ENCODE measurements at regions not wholly inside any gene's neighbourhood (a gene's known extent, or its start where the extent isn't known, plus 50 kb on each side); places are given as distances from the start of the nearest gene placed in this dataset.

DNA sequence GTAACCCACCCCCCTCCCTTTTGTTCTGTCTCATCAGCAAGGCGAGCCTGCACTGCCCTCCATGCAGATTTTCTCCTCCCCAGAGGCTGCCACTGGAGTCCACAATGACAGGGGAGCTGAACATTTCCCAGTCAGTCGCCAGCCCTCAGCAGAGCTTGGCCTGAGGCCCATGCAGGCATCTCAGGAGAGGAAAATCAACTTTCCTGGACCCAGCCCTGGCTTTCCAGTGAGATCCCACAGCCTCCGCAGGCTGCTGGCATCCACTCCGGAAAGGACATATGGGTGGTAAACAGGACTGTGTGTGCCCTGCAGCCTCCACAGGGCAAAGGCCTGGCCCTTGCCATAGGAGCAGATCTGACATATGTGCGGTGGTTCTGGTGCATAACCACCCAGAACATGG is 253.8 kb downstream of the TNS1 start:
- no peak for DNase-seq (ENCODE audit: low read depth)

DNA sequence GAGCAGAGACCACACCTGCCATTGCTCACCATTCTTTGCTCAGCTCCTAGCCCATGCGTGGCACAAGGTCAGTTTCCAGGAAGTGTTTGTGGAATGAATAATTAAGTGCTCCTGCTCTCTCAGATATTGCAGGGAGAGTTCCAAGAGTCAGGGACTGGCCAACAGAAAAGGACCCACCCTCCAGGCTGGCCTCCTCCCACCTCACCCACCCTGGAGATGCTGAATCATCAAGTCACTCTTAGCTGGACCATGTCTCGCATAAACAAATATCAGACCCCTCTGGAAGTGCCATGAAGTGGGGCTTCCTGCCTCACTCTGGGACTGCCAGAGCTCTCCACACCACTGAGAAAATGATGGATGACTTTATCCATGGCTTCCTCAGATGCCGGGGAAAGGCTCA is 256.0 kb downstream of the TNS1 start:
- peak; percentile 5 for DNase-seq (ENCODE audit: low read depth)

DNA sequence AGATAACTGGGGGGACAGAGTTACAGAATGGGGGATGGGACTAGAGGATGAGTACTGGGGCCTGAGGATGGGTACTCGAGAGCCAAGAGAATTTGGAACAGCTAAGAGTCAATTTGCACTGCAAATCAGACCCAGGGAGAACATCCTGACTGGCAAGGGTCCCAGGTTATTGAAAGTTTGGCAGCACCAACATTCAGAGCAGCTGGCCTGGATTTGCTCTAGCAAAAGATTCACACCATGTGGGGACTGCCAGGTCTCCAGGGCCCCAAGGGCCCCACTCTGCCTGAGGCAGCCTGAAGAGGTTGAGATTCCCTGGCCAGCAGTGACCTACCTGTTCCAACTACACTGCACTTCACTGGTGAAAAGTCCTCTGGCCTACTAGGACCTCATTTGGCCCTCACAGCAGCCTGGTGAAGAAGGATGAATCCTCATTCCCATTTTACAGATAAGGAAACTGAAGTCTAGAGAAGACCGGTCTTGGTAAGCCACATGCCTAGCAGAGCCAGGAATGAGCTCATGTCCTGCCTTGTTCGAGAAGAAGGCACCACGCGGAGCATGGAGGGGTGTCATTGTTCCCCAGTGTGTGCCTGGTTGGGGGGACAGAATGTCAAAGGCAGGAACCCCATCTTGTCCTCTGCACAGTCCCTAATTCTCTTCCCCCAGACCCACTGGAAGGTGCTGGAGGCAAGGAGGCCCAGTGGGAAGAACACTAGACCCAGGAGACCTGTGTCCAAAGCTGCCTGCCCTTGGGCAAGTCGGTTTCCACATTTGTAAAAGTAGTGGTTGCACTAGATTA is 258.6 kb downstream of the TNS1 start:
- DNase-seq (ENCODE audit: low read depth): no peak

DNA sequence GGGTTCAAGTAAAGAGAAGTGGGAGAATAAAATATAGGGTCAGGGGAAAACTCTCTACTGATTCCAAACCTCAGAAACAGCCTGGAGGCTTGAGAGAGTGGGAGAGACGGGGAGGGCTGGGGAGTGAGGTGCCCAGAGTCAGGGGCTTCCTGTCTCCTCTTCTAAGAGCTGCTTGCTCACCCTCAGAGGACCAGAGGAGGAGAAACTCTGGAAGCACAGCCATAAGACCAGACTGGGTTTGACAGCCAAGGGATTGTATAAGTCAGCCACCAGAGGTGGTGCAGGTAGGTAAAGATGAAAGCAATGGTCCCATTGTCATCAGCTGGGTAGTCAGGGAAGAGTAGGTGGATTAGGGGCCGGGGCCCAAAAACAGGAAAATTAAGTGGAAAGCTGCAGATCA is 259.4 kb downstream of the TNS1 start:
- no peak for DNase-seq (ENCODE audit: low read depth)

DNA sequence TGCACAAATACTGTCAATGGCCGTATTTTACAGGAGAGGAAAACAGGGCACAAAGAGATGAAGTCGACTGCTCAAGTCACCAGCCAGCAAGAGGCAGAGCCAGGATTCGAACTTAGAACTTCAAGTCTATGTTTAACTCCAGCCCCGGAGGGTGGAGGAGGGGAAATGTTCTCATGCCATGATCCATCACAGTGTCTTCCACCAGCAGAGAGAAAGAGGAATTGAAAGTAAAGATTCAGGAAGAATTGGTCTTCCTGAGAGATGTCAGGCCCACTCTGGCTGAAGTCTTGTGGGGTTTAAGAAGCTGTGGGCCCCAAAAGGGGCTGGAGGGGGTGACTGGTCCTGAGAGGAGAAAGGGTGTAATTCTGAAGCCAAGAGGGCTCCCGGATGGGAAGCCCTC is 260.0 kb downstream of the TNS1 start:
- DNase-seq (ENCODE audit: low read depth): no peak

DNA sequence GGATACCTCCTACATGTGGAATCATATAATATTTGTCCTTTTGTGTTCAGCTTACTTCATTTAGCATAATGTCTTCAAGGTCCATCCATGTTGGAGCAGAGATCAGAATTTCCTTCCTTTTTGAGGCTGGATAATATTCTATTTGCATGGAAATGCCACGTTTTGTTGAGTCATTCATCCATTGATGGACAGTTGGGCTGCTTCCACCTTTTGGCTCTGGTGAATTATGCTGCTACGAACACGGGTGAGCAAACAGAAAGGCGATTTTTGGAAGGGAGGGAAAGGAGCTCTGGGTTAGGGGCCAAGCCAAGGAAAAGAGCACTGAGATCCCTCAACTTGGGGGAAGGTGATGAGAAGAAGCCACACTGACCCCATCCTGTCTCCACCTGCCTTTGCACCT is 260.5 kb downstream of the TNS1 start:
- no peak for DNase-seq (ENCODE audit: low read depth)

DNA sequence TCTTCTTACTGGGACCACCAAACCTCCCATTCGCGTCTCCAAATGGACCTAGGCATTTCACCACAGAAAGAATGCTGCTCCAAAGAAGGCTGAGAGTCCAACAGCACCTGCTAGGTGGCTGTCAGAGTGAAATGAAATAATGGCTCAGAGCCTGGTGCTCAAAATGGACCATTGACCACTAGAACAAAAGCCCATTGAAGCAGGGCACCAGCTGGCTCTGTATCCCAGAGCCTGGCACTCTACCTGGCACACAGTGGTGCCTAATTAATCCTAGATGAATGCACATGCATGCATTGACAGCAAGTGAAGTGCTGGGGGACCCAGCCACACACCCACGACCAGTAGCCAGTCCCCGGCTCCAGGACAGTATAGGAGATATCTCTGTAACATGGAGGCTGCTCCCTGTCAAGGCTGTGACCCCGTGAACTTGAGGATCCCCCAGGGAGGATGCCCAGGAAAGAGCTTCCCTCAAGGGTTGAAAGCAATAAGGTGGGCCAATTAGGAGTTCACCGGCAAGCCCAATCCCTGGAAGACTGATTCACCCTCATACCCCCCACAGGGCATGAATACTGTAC is 261.3 kb downstream of the TNS1 start:
- no peak for DNase-seq (ENCODE audit: low read depth)

DNA sequence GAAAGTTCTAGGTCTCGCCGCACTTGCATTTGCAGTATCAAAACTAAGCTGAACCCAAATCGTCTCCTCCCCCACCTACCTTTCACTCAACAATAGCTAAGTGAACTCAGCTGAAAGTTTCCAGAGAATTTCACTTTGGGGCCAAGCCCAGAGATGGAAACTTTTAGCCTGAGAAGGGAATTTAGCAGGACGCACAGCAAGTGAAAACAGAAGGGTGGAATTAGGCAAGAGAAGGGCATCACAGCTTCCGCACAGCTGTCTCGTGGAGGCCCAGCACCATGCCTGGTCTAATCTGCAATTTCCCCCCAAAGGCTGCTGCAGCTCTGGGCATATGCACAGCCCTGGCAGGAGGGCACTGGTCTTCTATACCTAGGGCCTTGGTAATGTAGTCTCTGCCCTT is 262.0 kb downstream of the TNS1 start:
- DNase-seq (ENCODE audit: low read depth): no peak

DNA sequence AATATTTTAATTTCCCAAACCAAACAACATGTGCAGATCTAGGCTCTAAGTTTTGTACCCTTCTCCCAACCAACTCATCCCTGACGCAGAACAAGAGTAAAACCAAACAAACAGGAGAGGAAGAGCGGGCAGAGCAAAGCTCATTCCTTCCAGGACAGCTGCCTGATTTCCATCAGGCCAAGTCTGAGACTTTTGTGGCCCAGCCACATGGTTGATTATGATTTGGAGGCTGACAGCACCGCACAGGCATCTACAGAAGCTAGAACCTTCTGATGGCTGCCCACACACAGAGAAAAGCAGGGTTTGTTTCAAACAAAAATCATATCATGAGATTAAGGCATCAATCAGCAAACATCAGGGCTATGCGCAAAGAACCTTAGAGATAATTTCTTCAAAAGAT is 262.6 kb downstream of the TNS1 start:
- no peak for DNase-seq (ENCODE audit: low read depth)

DNA sequence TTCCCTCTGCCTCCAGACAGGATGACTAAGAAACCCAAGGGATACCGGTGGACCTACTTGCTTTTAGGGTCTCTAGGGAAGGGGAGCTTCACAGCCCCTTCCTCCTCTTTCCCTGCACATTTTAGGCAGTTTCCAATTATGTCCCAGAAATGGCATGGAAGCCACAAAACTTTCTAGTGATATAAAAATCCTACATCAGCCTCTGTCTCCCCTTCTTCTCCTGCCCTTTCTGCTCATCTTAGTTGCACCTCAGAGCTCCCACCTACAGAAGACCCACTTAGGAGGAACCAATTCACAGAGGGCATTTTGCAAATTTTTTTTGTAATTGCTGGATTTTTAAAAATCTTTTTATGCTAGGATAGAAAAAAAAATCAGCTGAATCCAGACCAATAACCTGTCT is 263.1 kb downstream of the TNS1 start:
- no peak for DNase-seq (ENCODE audit: low read depth)

DNA sequence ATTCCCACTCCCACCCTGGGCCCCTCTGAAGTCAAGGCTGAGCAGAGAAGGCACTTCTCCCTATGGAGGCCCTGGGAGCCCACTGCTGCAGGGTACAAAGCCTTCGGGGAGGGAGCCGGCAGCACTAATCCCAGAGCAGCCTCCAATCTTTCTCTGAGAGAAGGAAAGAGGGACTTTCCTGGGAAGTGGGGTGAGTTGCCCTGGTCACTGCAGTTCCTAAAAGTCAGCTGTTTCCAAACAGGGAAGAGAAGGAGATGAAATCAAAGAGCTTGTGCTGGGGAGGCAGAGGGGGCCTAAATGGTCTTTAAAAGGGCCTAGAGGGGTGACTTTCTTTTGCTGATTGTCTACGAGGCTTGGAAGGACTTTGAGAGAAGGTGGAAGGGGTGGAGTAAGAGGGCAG is 264.7 kb downstream of the TNS1 start:
- no peak for DNase-seq (ENCODE audit: low read depth)

DNA sequence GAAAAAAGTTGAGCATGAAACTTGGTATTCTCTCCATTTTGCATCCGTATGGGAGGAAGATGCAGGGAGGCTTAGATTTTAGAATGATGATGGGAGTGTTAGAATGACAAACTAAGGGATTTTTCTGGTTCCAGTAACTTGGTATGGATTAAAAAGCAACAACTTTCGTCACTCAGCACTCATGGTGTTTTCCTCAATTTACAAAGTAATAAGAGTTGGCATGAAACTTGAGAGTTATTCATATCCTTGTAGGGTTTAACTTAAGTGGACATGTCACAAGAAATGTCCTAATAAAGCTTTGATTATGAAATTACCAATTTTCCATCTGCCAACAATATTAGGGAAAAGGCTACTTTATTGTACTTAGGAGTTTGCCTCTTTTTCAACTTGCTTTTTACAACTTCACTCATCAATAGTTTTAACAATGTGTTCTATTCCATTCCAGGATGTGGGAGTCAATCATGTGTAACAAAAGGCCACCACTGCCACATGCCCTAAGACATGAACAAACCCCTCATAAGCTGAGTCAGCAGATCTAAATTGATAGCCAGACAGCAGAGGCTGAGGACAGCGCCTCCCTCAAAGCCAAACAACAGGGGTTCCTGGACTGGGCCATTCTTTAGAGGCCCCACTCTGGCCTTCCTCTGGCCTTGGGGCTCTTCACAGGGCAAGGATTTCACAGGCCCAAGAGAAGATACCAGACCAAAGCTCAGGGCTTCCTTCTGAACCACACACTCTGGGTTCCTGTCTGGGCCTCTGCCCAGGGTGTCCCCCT is 265.8 kb downstream of the TNS1 start:
- no peak for DNase-seq (ENCODE audit: low read depth)

DNA sequence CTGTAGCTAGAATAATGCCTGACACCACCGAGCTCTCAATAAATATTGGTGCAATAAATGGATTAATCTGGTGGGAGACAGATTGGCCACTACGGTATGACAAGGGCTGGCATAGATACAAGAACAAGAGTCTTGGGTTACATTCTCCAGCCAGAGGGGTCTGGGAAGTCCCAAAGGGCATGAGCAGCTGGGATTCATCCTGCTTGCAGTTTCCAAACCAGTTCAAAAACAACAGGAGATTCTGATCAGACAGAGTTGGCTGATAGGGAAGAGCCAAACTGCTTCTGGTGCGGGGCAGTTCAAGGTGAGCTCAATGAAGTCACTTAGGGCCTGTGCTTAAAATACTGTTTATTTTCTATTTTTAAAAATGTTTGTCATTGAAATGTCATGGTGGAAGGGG is 266.9 kb downstream of the TNS1 start:
- DNase-seq (ENCODE audit: low read depth): no peak

DNA sequence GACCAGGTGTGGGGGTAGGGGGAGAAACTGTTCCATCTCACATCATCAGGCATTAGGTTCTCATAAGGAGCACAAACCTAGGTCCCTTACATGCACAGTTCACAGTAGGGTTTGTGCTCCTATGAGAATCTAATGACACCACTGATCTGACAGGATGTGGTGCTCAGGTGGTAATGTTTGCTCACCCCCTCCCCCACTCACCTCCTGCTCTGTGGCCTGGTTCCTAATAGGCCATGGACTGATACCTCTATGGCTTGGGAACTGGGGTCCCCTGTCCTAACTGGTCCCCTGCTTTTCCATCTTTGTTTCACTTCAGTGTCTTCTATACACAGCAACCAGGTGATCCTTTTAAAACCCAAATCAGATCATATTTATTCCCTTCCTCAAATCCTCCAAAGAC is 267.8 kb downstream of the TNS1 start:
- no peak for DNase-seq (ENCODE audit: low read depth)

DNA sequence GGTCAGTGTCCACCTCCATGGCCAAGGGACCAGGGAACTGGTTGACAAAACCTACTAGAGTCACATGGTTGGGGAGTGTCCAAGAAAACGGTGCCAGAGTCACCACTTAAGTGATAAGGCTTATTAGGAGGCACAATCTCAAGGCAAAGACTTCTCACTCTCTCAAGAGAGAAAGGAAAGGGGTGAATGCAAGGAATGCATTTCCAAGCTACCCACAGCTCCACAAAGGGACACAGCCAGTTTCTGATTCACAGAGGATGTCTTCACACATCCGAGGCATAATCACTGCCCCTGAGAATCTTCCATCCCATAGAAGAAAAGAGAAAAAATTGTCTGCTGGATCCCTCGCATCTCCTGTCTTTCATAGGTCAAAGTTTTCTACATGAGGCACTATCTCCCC is 269.3 kb downstream of the TNS1 start:
- no peak for DNase-seq (ENCODE audit: low read depth)

DNA sequence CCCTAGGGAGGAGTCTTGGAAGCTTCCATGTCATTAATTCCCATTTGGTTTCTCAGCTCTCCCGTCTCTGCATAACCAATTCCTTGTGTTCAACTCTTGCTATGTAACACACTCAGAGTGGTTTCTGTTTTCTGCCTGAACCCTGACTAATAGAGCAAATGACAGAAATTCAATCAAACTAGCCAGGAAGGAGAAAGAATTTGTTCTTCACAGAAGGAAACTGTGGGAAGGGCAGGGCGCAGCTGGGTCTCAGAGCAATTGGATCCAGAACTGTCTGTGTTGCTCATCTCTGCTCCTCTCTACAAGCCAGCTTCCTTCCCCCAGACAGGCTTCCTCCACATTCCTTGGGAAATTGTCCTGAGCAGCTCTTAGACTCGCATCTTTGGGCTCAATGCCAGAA is 269.8 kb downstream of the TNS1 start:
- DNase-seq (ENCODE audit: low read depth): no peak

DNA sequence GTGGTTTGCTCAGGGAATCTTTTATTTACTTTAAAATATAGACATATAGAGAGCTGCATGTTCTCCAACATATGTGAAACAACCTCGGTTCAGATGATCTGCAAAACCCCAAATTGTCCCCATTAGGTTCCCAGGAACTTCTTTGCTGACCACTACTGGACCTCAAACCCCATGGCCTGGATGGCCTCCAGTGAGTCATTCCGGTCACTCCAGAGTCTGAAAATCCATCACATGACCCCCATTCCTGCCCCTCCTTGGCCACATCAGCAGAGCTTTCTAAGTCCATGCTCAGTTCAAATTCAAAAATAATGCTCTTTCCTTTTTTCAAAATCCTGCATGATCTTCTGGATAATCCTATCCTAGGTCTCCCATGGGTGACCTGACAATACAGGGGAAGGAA is 271.0 kb downstream of the TNS1 start:
- DNase-seq (ENCODE audit: low read depth): peak; percentile 9

DNA sequence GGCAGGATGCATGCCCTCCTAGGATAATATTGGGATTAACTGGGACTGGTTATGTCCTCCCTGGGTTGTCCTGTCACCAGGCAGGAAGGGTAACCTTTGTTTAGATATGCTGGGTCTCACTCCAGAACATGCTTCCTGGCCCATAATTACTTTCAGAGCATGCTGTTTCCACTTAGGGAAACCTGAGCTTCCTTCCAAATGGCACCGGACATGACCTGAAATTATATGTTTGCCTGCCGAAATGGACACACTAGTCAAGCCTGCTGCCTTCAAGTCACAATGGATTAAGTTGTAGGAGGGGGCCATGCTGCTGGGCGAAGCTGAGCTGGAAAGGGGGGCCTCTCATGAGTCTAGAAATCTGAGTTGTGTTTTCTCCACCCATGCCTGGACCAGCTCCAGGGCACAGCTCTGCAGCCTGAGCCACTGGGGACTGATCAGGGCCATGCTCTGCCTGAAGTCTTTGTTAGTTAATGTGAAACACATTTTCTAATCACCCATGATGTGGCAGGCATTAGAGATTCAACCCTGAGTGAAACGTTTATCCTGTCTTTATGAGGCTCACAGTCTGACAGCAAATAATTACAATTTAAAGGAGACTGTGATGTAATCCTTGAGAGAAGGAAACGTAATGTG is 273.3 kb downstream of the TNS1 start:
- no peak for DNase-seq (ENCODE audit: low read depth)

DNA sequence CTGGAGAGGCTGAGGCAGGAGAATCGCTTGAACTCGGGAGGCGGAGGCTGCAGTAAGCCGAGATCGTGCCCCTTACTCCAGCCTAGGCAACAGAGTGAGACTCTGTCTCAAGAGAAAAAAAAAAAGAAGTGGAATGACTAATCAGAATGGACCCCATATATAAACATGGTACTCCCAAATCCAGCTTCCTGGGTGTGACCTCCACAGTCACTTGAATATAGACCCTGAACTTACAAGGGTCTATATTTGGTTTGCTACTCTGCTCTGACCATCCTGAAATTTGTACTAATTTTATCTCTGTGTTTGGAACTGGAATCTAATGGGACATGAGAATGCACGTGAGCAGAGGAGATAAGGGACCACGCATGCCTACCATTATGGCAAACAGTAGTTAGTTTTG is 275.0 kb downstream of the TNS1 start:
- DNase-seq (ENCODE audit: low read depth): no peak

DNA sequence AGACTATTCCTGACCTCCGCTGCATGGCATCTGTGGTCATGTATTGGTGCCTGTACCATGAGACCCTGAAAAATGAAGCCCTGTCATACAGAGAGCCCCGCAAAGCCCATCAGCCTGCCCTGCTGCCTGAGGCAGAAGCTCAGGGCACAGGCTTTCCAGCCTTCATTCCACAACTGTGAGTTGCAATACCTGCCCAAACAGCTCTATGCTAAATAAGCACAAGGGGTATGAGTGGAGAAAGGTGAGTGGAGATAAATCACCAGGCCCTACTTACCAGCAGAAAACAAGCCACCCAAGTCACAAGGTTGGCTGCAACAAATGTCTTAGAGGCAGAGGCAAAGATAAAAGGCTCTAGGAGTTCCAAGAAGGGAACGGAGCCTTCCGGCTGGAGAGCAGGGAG is 277.4 kb downstream of the TNS1 start:
- no peak for DNase-seq (ENCODE audit: low read depth)

DNA sequence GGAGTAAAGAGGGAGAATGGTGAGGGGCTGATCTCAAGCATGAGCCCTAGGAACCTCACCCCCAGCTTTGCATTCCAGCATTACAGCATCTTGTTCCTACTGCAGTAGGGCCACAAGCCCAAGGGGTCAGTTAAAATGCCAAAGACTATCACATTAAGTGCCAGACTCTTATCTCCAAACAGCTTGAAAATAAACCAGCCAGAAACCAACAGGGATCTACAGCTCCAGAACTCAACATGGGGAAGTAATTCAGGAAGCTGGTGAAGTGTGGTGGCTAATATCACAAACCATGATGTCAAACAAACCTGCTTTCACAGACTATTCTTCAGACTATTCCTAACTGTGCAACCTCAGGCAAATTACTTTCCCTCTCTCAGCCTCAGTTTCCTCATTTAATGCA is 278.3 kb downstream of the TNS1 start:
- DNase-seq (ENCODE audit: low read depth): no peak

DNA sequence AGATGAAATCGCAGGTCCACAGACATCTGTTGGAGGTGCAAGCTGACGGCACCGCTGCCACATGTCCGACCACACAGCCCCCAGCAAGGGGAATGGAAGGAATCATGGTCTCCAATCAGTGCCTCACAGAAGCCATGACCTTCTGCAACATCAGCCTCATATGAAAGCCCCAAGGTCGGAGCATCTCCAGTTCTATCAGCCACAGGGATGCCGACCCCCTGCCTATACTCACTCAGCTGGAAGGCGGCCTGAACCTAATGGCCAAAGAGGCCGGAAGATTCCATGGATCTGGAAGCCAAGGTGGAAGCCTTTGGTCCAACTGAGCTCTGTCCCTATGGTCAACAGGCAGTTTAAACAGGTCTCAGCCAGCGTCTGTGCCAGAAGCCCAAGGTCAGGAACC is 278.8 kb downstream of the TNS1 start:
- no peak for DNase-seq (ENCODE audit: low read depth)

DNA sequence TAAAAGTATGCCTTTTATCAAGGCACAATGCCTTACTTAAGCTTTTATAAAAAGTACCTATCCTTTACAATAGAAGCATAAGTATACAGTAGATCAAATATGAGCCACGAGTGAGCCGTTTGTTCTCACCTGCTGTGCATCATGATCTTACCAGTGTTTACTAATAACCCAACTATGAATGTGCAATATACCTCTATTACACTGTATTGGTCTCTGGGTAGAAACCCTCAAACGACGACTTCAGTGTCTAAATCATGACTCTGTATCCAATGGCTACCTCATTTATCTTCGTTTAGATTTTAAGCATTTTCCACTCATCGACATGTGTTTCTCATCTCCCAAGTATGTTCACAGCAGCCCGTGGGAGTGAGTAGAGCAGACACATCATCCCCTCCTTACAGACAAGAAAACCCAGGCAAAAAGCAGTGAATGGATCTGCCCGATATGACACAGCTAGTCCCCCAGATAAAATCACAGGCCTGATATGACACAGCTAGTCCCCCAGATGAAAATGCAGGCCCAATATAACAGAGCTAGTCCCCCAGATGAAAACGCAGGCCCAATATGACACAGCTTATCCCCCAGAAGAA is 279.8 kb downstream of the TNS1 start:
- peak; percentile 29 for DNase-seq (ENCODE audit: low read depth)

All from ELR (cell line).